NOMO-1 (cell line): ENCODE measurements at regions not wholly inside any gene's neighbourhood (a gene's known extent, or its start where the extent isn't known, plus 50 kb on each side); places are given as distances from the start of the nearest gene placed in this dataset.

Experiments used
- DNase-seq, 2 experiments: peaks; one replicate each; lab custom pipeline; 2025; ENCODE audit not compliant: unreplicated experiment in 2 of 2; lab: John Stamatoyannopoulos, UW

DNA sequence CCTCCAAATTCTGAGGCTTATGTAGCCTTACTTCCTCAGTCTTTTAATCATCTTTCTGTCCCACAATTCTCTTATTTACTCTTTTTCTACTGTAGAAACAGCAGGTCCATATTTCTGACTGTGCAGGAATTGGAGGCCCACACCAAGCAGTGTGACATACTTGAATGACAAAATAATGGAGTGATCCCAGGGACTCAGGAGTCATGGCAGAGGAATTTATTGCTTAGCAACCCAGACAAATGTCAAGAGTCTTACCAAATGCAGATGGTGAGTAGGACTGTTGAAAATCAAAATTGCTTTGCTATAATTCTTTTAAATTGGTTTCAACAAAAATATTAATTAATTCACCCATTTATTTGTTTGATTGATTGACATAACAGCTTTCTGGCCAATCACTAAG, 59.9 kb downstream of the HTR1B start:
- no peak for DNase-seq

DNA sequence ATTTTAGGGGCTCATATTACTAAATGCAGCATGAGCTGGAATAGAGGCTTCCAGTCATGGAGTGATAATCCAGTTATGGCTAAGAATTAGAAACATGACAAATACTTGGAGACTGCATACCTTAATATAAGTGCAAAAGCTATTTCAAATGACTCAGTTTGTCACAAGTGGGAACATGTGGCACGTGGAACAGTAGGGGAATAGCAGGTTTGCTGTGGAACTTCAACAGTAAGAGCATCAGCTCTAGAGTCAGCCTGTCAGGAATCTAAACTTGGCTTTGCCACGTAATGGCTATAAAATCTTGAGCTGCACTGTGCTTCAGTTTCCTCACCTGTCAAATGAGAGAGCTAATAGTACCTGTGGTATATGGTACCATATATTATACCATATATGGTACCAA, 62.1 kb downstream of the HTR1B start:
- no peak for DNase-seq

DNA sequence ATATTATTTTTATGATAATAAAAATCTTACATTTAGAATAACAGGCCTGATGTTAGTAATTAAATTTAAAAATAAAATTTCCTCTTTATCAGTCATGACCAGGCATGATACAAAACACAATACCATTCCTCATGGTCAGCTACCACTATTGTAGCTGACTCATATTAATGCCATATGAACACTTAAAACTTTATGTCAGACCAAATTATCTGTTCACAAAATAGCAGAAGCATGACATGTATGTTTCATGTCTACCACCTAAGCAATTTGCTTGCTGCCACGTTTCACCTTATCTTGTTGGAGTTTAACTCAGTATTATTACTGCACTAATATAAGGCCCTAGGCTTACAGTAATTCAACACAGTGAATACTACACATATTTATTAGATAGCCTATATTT, 65.7 kb downstream of the HTR1B start:
- no peak for DNase-seq

DNA sequence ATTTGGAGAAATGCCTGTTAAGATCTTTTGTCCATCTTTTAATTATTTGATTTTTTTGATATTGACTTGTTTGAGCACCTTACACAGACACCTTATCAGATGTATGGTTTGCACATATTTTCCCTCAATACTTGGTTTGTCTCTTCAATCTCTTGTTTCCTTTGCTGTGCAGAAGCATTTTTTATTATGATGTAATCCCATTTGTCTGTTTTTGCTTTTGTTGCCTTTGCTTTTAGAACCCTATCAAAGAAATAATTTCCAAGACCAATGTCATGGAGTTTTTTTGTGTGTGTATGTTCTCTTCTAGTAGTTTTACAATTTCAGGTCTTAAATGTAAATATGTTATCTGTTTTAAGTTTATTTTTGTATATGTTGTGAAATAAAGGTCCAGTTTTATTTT, 73.9 kb downstream of the HTR1B start:
- DNase-seq = no peak

DNA sequence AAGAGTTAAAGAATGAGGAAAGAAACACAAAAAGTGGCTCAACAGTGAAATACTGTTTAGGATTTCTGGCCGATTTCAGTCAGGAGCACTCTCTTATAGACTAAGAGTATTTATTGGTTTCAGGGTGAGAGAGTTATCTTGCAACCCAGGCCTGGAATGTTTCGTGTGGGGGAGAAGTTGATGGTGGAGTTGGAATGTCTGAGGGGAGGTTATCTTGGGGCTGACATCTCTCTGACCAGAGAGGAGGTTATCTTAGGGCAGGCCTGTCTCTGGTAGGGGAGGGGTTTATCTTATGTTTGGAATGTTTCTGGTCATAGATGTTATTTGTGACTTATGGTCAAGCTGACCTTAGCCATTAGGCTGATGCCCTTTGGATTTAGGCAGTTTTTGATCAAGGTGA, 80.3 kb downstream of the HTR1B start:
- no peak for DNase-seq

DNA sequence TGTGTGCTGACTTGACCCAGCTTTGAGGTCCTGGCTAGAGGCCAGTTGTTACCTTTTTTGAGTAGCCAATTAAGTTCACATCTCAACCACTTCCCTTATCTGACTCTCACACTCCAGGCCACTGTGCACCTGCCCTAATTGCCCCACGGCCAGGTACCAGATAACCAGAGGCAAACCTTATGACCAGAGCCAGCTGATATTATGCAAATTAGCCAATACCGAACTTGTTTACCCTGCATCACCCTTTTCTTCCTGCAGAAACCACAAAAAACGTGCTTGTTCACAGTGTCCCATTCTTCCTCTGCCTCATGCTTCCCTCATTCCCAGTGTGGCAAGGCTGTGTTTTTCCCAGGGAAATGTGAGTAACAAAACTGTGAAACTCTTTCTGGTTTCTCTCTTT, 89.3 kb downstream of the HTR1B start:
- DNase-seq = no peak

DNA sequence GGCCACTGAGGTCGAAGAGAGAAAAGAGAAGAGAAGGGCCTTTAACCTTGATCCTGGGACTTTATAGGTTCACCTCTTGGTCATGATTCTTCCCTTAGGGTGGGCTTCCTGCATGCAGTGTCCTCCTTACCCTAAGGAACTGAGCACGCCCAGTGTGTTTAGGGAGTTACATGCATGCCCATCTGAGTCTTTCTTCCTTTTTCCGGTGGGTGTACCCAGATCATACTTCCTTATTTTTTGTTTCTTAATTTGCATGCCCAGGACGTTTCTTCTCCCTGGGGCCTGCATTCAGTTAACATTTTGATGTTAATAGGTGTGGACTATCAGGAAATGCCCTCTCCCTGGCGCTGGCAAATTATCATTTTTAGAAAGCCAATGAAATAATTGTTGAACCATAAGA, 91.5 kb downstream of the HTR1B start:
- DNase-seq = peak in 1 of 2 experiments; percentile 2

DNA sequence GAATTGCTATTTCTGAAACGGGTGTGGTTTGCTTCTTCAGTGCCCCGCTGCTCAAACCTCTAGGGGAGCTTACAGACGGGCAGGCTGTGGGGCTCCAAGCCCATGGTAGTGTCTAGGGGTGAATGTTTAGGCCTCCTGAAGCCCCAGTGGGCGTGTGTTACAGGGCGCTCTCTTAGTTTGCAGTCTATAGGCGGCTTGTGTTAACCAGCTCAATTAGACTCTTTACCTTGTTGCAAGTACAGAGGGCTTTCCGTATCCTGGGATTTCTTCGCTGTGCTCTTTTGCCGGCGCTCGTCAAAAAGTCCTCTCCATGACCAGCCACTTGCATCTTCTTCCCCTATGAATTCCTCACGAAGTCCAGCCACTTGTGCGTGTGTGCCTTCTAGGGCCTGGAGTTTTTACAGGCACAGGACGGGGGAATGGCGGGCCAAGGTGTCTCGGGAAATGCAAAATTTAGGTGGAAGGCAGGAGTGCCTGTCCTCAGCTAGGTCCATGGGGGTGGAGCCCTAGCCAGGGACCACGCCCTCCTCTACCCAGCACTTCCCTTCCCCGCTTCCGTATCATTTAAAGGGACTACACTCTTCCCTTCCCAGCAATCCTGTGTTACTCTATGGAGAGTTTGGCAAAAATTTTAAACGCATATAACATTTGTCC, 94.5 kb downstream of the HTR1B start:
- DNase-seq = no peak

DNA sequence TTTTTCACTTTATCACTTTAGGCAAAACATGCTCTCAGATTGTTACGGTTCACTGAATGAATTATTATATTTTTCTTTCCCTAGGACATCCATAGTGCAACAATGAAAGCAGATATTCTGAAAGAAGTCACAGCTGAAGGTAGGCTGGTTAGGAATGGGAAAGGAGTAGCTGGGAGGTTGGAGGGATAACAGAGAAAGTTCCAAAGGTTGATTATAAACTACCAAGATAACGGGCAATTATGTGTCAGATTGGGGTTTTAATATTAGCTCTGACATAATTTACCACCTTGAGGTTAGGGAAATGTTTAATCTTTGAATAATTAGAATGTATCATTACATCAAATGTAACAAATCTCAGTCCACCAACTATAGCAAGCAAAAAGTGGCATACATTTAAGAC, 96.5 kb downstream of the HTR1B start:
- DNase-seq = no peak

DNA sequence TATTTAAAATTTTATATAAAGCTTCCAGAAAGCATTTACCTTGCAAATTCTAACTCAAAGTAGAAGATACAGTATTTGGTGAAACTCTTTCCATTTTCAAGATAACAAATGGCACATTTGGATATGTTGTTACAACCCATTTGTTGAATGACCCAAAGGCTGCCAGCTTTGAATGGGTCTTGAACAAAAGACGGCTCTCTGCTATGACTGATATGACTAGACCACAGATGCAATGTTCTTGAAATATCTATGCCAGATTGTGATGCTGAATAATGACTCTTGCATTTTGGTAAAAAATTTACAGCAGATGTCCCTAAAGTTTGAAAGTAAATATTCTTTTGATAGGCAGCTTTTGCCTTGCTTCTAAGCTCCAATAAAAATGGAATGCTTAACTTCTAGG, 99.6 kb downstream of the HTR1B start:
- DNase-seq = no peak

DNA sequence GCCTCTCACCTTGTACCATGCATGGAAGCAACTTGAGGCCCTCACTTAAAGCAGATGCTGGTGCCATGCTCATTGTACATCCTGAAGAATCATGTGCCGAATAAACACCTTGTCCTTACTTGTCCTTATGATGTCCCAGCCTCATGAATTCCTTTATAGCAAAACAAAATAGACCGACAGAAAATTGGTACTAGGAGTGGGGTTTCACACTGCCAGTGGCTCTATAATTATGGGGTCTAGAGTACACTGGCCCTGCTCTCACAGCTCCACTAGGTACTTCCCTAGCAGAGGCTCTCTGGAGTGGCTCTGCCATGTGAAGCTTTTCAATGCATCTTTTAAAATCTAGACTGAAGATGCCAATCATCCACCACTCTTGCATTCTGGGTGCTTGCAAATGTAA, 101.2 kb downstream of the HTR1B start:
- no peak for DNase-seq

DNA sequence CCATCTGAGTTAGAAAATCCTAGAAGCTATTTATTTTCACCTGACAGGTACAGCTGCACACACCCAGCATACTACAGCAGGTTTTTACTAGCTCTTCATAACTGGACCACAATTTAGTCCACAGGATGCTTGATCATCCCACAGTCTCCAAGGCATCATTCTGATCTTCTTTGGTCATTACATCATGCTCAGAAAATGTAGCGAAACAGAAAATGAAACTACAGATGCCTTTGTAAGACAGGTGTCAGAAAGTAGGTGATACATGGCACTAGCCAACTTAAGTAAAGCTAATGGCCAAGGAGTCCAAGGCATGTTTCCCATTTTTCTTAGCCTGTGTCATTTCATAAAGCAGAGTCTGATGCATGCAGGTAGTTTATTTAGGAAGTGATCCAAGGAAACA, 102.3 kb downstream of the HTR1B start:
- DNase-seq = no peak

DNA sequence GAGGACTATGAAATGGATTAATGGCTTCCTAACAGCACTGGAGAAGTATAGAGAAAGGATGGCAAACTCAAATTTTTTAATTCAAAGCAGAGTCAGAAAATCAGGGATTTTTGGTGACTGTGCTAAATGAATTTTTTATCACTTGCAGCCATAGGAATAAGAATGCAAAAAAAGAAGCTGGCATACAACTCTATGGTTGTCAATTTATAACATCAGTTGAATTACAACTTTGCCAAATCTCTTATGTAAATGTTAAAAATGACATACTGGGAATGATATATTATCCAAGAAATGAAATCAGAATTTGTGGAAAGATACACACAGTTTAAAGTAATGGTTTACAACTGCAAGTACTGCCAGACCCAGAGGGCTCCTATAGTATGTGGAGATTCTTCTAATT, 106.5 kb downstream of the HTR1B start:
- no peak for DNase-seq

DNA sequence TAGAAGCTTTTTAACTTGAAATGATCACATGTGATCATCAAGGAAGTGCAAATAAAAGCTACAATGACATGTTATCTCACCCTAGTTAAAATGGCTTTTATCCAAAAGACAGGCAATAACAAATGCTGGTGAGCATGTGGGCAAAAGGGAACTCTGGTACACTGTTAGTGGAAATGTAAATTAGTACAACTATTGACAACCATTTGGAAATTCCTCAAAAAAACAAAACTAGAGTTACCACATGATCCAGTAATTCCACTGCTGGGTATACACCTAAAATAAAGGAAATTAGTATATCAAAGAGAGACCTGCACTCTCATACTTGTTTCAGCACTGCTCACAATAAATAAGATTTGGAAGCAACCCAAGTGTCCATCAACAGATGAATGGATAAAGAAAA, 108.7 kb downstream of the HTR1B start:
- no peak for DNase-seq

DNA sequence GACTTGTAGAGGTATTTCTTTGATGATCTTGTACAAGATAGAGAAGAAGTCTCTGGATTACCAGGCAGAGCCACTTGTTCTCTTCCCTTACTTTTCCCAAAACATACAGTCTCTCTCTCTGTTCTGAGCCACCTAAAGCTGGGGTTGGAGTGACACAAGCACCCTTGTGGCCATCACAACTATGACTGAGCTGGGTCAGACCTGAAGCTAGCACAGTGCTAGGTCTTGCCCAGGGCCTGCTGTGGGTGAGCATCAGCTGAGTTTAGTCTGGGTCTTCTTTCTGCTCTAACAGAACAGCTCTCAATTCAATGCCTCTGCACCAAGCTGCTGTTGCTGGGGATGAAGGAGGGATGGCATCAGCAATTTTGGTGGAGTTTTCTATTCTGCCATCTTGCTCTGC, 110.2 kb downstream of the HTR1B start:
- no peak for DNase-seq

DNA sequence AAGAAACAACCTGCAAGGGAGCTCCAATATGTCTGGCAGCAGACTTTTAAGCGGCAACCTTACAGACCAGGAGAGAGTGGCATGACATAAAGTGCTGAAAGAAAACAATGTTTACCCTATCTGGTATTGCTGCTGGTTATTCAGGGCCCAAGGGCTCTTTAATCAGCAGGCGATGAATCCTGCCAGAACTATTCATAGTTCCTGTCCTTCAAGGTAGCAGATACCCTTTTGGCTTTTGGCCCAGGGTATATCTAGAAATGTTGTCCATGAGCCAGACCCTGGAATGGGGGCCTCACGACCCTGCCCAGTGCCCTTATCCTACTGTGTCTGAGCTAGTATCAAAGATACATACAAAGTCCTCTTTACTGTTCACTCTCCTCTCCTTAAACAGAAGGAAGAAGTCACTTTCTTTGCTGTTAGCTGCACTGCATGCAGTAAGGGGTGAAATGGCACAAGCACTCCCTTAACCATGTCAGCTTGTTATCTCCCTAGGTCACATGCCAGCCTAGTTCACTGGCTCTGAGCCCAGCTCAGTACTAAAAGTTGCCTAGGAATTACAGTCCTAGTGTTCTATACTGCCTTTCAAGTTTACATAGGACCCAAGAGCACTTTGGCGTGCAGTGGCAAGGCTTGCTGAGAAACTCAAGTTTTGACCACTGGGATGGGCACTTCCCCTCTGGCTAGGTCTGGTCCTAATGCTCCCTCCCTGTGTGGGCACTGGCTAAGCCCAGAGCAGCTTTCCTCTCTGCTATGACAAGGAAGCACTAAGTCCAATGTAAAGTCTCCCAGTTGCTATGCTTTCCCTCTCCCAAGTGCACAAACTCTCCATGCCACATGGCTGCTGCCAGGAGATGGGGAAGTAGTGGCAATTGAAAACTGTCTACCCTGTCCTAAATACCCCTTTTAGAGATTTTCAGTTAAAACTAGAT, 122.0 kb downstream of the HTR1B start:
- DNase-seq = no peak

DNA sequence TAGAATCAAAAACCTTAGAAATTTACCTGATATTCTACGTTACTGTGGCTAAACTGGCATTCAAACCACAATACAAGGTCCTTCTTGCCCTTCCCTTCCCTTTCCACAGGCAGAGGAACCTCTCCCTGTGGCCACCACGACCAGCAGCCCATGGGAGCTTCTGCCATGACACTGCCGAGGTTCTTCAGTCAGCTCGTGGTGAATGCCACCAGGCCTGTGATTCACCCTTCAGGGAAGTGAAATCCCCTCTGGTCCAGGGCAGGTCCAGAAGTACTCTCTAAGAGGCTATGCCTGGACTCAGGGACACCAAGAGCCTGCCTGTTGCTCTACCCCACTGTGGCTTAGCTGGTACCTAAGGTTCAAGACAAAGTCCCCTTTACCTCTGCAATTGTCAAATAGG, 123.0 kb downstream of the HTR1B start:
- DNase-seq = no peak

DNA sequence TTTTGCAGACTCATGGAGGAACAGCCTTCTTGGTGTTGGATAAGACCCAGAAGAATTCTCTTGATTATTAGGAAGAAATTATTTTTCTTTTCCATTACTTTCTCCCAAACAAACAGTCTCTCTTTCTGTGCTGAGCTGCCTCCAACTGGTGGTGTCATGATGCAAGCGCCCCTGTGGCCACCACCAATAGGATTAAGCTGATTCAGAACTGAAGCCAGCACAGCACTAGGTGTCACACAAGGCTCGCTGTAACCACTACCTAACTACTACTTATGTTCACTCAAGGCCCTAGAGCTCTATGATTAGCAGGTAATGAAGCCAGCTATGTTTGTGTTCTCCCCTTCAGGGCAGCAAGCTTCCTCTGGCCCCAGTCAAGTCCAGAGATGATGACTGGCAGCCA, 123.4 kb downstream of the HTR1B start:
- no peak for DNase-seq

DNA sequence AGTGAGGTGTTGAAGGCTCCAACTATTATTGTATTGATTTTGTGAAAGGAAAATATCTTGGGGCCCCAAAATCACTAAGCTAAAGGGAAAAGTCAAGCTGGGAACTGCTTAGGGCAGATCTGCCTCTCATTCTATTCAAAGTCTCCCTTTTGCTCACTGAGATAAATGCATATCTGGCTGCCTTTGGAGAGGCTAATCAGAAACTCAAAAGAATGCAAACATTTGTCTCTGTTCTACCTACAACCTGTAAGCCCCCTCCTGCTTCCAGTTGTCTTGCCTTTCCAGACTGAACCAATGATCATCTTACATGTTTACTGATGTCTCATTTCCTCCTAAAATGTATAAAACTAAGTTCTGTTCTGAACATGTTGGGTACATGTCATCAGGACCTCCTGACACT, 125.9 kb downstream of the HTR1B start:
- DNase-seq = no peak

DNA sequence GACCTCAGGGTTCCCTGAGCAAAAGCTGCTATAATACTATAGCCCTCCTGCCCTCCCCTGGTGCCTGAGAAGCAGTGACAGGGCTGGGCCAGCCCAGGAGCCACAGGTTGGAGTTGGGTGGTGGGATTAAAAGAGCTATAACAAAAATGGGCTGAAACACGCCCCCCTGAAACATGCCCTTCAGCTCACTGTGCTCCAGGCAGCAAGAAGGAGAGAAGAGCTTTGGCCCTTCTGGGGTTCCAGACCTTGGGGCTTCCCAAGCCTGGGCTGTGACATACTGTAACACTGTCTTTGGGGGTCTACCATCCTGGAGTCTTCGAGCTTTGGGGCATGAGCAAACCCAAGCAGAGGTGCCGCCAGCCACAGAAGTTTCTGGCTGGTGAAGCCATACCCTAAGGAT, 129.2 kb downstream of the HTR1B start:
- no peak for DNase-seq

DNA sequence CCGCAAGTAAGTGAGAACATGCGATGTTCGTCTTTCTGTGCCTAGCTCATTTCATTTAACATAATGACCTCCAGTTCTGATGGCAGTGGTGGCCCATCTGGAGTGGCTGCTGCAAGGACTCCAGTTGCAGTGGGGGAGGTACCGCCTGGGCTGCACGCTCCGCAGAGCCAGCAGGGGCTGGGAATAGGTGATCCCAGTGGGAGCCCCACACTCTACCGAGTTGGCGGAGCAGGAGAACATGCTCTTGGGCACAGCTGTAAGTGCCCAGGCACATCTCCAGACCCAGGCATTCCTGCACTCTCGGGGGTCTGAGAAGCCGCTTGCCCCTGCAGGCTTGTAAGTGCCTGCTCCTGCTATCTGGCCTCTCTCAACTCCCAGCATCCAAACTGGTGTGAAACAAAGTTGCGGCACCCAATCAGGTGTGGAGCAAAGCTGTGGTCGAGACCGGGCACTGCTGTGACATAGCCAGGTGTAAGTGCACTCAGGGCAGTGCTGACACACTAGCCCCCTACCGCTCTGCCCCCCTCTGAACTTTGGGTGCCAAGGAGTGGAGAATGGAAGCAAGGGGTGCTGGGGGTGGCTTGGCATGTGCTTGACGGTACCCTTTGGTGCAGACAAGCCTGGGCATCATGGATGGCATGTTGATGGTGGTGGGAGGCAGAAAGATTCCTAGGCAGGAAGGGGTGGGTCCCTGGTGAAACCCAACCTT, 130.2 kb downstream of the HTR1B start:
- DNase-seq = no peak

DNA sequence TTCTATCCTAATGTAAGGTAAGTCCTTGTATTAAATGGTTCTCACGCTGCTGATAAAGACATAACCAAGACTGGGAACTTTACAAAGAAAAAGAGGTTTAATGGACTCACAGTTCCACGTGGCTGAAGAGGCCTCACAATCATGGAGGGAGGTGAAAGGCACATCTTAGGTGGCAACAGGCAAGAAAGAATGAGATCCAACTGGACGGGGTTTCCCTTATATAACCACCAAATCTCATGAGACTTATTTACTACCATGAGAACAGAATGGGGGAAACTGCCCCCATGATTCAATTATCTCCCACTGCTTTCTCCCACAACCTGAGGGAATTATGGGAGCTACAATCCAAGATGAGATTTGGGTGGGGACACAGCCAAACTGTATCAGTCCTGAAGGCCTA, 136.6 kb downstream of the HTR1B start:
- no peak for DNase-seq
